Fibroblast of the aortic adventitia (primary cell): ENCODE measurements at regions not wholly inside any gene's neighbourhood (a gene's known extent, or its start where the extent isn't known, plus 50 kb on each side); places are given as distances from the start of the nearest gene placed in this dataset.

Experiments
- DNase-seq: peaks from one replicate; pipeline ENCODE4 v3.0.0-alpha.2; 2010; ENCODE audit warnings: low read depth
- H3K4me3 ChIP-seq: 2 replicates; pipeline ENCODE4 v1.5.1; 2011; ENCODE audit warnings: low read depth, mild to moderate bottlenecking, control low read depth, low read length, moderate library complexity
- TF ChIP-seq, protein P1 (sequence below): IDR thresholded peaks from 2 replicates; pipeline ENCODE4 v1.5.1; 2011; ENCODE audit warnings: mild to moderate bottlenecking, low read length, control low read depth, inconsistent platforms; ENCODE audit not compliant: insufficient read depth

DNA sequence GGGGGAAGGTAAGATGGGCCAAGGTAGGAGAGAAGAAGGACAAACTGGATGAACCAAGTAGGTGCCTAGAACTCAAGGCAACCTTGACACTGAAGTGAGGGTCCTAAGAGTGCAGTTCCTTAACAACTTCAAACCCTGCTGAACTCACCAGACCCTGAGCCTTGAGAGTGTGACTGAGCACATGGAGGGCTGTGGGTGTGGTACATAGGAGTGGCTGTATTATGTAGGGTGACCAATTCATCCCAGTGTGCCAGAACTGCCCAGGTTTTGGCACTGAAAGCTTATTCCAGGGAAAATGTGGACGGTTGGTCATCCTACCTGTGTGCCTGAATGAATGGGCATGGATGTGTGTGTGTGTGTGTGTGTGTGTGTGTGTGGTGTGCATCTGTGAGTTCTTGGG lies 281.8 kb downstream of the DHX35 start:
- TF ChIP-seq, protein P1, sequence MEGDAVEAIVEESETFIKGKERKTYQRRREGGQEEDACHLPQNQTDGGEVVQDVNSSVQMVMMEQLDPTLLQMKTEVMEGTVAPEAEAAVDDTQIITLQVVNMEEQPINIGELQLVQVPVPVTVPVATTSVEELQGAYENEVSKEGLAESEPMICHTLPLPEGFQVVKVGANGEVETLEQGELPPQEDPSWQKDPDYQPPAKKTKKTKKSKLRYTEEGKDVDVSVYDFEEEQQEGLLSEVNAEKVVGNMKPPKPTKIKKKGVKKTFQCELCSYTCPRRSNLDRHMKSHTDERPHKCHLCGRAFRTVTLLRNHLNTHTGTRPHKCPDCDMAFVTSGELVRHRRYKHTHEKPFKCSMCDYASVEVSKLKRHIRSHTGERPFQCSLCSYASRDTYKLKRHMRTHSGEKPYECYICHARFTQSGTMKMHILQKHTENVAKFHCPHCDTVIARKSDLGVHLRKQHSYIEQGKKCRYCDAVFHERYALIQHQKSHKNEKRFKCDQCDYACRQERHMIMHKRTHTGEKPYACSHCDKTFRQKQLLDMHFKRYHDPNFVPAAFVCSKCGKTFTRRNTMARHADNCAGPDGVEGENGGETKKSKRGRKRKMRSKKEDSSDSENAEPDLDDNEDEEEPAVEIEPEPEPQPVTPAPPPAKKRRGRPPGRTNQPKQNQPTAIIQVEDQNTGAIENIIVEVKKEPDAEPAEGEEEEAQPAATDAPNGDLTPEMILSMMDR: no peak
- no peak for DNase-seq
- no peak overlapping the region for H3K4me3 ChIP-seq

DNA sequence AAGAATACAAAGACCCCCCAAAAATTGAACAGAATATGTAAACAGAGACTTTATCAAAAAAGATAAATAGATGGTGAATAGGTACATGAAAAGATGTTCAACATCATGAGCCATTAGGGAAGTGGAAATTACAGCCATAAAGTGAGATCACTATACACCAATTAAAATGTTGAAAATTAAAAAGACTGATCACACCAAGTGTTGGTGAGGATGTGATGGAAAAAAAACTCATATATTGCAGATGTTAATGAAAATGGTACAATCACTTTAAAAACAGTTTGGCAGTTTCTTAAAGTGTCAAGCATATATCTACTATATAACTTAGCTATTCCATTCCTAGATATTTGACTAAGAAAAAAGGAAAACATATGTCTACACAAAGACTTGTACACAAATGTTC lies 280.5 kb downstream of the DHX35 start:
- TF ChIP-seq, protein P1: no peak
- no peak for DNase-seq
- no peak overlapping the region for H3K4me3 ChIP-seq

DNA sequence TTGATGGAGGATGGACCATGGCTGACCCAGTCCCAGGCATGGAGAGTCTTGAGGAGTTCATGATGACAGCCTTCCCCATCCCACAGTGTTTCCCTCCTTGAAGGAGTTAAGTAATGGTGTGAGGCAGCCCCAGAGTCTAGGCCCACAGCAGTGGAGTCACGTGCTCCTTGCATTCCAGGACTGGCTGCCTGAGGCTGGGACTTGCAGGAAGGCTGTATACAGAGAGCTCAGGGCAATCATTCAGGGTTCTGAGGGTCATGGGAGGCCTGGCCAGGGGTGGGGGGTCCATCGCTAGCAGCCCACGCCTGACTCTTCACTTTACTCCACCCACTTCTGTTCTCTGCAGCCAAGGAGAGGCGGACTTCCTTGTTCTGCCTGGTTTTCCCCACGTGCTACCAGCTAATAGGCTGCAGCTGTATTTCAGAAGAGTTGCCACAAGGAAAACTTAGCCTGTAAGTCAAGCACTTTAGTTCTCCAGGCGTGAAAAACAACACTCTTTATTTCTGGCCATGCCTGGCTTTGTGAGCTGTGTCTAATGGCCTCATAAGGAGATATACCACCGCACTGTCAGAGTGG lies 272.5 kb downstream of the DHX35 start:
- no peak for DNase-seq
- TF ChIP-seq, protein P1: no peak
- no peak overlapping the region for H3K4me3 ChIP-seq

DNA sequence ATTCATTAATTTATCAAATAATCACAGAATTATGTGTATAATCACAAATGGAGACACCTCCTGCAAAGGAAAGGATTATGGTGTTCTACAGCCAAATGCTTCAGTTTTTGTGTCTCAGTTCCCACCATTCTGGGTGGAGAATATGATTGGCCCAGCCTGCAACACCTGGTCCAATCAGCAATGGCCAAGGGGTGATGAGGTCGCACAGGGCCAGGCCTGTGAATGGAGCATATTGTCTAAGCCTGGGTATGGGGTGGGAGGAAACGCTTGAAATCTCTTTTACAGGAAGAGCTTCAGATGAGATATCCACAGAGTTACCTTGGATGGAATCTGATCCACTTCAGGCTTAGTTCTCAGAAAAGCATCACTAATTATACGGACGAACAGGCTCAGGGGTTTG lies 271.6 kb downstream of the DHX35 start:
- H3K4me3 ChIP-seq: no peak overlapping the region
- no peak for DNase-seq
- TF ChIP-seq, protein P1: no peak

DNA sequence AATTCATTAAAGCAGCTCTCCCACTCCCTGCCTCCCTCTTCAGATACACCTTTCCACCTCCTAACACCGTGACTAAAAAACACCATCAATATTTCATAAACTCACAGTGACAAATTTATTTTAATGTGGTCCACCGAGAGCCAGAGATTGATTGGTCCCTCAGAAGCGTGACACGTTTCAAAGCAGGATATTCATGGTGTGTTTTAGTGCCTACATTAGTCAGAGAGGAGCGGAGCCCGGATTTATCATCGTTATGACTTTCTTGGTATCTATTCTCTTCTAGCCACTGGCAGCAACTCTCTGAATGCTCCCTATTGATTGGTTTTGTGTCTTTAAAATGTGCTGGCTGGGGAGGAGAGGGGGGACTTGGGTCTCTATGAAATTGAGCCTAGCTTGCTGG lies 265.3 kb downstream of the DHX35 start:
- DNase-seq: no peak
- no peak overlapping the region for H3K4me3 ChIP-seq
- TF ChIP-seq, protein P1: no peak

DNA sequence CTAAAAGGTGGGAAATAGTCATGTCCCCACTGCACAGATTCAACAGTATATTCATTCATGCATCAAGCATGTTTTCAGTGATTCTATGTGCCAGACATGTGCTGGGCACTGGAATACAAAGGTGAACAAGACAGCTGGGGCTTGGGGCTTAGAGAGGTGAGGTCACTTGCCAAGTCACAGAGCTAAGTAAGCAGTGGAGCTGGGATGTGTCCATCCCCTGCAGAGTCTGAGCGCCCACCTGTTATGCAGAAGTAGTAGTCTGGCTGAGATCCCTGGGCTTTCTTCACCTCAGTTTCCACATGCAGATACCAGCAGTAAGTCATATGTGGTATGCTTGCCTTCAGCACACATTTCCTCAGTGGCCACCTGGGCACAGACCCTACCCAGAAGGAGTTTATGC lies 263.8 kb downstream of the DHX35 start:
- no peak overlapping the region for H3K4me3 ChIP-seq
- DNase-seq: no peak
- TF ChIP-seq, protein P1: no peak

DNA sequence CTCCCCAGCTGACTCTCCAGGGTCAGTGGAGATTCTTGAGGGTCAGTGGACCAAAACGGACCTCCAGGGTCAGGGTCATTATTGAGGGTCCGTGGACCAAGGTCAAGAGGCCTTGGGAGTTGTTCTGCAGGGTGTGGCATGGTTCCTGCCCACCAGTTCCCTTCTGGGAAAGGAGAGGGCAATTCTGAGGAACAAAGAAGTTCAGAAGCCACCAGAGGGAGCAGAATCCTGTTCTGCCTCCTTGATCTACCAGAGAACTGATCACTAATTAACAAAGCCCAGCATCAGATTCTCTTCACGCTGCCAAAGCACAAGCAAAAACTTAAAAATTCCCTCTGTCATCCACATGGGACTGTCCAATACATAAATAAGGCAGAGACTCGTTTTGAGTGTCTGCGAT lies 263.4 kb downstream of the DHX35 start:
- TF ChIP-seq, protein P1: no peak
- no peak overlapping the region for H3K4me3 ChIP-seq
- no peak for DNase-seq
